Panc1 (cell line): ENCODE measurements at regions not wholly inside any gene's neighbourhood (a gene's known extent, or its start where the extent isn't known, plus 50 kb on each side); places are given as distances from the start of the nearest gene placed in this dataset.

Experiments used
- ATAC-seq: fragments of 200-7000 bp; cut with Tn5 transposase; 2 replicates; pipeline ENCODE4 v1.9.1; 2020; ENCODE audit warnings: mild to moderate bottlenecking, moderate library complexity
- BruUV-seq: library from RNA; stranded (reverse); fragments of 400-500 nt; replicated peaks from 2 replicates; lab custom pipeline; 2021; lab: Mats Ljungman, UMichigan
- CTCF ChIA-PET: fragments of 300-600 bp; sonication (Branson Sonifier 250); formaldehyde crosslinking; loops from one replicate; lab custom pipeline; 2022; ENCODE audit warnings: antibody characterized with exemption; lab: Charles Lee
- POLR2A ChIA-PET: fragments of 300-600 bp; sonication (Branson Sonifier 250); formaldehyde crosslinking; loops from one replicate; lab custom pipeline; 2022; ENCODE audit warnings: antibody characterized with exemption; lab: Charles Lee
- DNase-seq: peaks from one replicate; pipeline ENCODE4 v3.0.0-alpha.2; 2010; ENCODE audit warnings: low read depth, low spot score
- H3K27ac ChIP-seq: 2 replicates; pipeline ENCODE4 v1.5.1; 2011; ENCODE audit warnings: mild to moderate bottlenecking, low read length, inconsistent platforms
- H3K27me3 ChIP-seq: fragments of 200-500 bp; sonication (Bioruptor generic); 2 replicates; pipeline ENCODE4 v1.6.0; 2014; ENCODE audit warnings: low read length, inconsistent platforms; ENCODE audit not compliant: control insufficient read depth, insufficient read depth
- H3K36me3 ChIP-seq: fragments of 200-500 bp; sonication (Bioruptor generic); 2 replicates; pipeline ENCODE4 v1.5.1; 2014; ENCODE audit warnings: inconsistent platforms, mild to moderate bottlenecking, low read length, moderate library complexity; ENCODE audit not compliant: control insufficient read depth, insufficient read depth
- H3K4me1 ChIP-seq: 2 replicates; pipeline ENCODE4 v1.5.1; 2011; ENCODE audit warnings: inconsistent platforms, mild to moderate bottlenecking, low read length, moderate library complexity; ENCODE audit not compliant: control insufficient read depth, insufficient read depth
- H3K4me3 ChIP-seq, 2 experiments: 2 replicates each; pipeline ENCODE4 v1.5.1; 2011 to 2012; ENCODE audit warnings: low read depth in 2 of 2, low read length in 2 of 2, mild to moderate bottlenecking in 2 of 2, inconsistent platforms in 1 of 2, moderate library complexity in 1 of 2
- H3K9me3 ChIP-seq: fragments of 200-500 bp; sonication (Bioruptor generic); 2 replicates; pipeline ENCODE4 v1.5.1; 2014; ENCODE audit warnings: low read depth, mild to moderate bottlenecking, inconsistent platforms, low read length, moderate library complexity; ENCODE audit not compliant: control insufficient read depth, insufficient read depth
- CTCF ChIP-seq: fragments of 450-650 bp; IDR thresholded peaks from 2 replicates; pipeline ENCODE4 v1.5.1; 2017; ENCODE audit warnings: mild to moderate bottlenecking
- POLR2AphosphoS5 ChIP-seq: IDR thresholded peaks from 2 replicates; pipeline ENCODE4 v1.6.1; 2012; ENCODE audit warnings: mild to moderate bottlenecking, low read depth, low read length, moderate library complexity
- REST ChIP-seq, 2 experiments: IDR thresholded peaks; 2 replicates each; pipeline ENCODE4 v1.6.1; 2011 to 2012; ENCODE audit warnings: low read depth in 2 of 2, control low read depth in 1 of 2, low read length in 1 of 2, mild to moderate bottlenecking in 1 of 2, moderate library complexity in 1 of 2; ENCODE audit not compliant: insufficient read depth in 1 of 2
- SIN3A ChIP-seq: IDR thresholded peaks from 2 replicates; pipeline ENCODE4 v1.6.1; 2012; ENCODE audit warnings: low read depth, mild to moderate bottlenecking, low read length, moderate library complexity, borderline replicate concordance; ENCODE audit not compliant: insufficient read depth
- TCF7L2 ChIP-seq: IDR thresholded peaks from 2 replicates; pipeline ENCODE4 v1.6.1; 2011; ENCODE audit warnings: mild to moderate bottlenecking, low read depth, low read length, inconsistent platforms
- in situ Hi-C: cut with HindIII; loops from 2 replicates; pipeline ENCODE4 v1.10.0; 2016; ENCODE audit warnings: low sequenced_read_pairs, low pct_unique_long_range_greater_than_20kb
- intact Hi-C: fragments of 100-400 bp; cut with micrococcal nuclease; formaldehyde crosslinking; loops from one replicate; pipeline ENCODE4 v1.10.0; 2022; ENCODE audit not compliant: unreplicated experiment

GRCh38 chr4:187294861-187295260 lies 571.2 kb upstream of the FAT1 start:
- ATAC-seq, result no peak
- Histone ChIP-seq H3K4me1 (no peaks in the 10 kb centered on the region), H3K36me3 (no peaks in the 10 kb centered on the region), H3K27ac (no peak overlapping the region), H3K9me3 (no peaks in the 10 kb centered on the region), H3K27me3 (no peaks in the 10 kb centered on the region), H3K4me3 (no peak overlapping the region)
- ChIA-PET CTCF (no interaction called here), POLR2A (no interaction called here)
- no TSS peak for BruUV-seq
- in situ Hi-C loops (no loop called here), intact Hi-C loops (no loop called here)
- TF ChIP-seq CTCF (no peak), TCF7L2 (no peak), SIN3A (no peak)
- DNase-seq, result no peak

- Histone ChIP-seq H3K9me3 (no peaks in the 10 kb centered on the region), H3K27ac (no peak overlapping the region), H3K36me3 (no peaks in the 10 kb centered on the region), H3K27me3 (no peaks in the 10 kb centered on the region), H3K4me1 (no peaks in the 10 kb centered on the region), H3K4me3 (no peak overlapping the region)
- in situ Hi-C loops, result no loop called here
- DNase-seq, result no peak
- intact Hi-C loops, result no loop called here
- CTCF ChIA-PET, result no interaction called here
- POLR2A ChIA-PET, result no interaction called here
- no TSS peak for BruUV-seq
- no peak for ATAC-seq
- no peak for TF ChIP-seq POLR2AphosphoS5
- no peak for TF ChIP-seq REST (IDR thresholded peaks at IDR 0.05; ENCODE audit: insufficient read depth in 1 of 2, low read depth in 2 of 2, low read length in 1 of 2)
- TF ChIP-seq SIN3A, result no peak
- no peak for TF ChIP-seq TCF7L2
- no peak for TF ChIP-seq CTCF
Observed at GRCh38 chr4:187301923-187302322, 578.3 kb upstream of the FAT1 start.
